ENCODE measurements at regions not wholly inside any gene's neighbourhood (a gene's known extent, or its start where the extent isn't known, plus 50 kb on each side); places are given as distances from the start of the nearest gene placed in this dataset.

DNA sequence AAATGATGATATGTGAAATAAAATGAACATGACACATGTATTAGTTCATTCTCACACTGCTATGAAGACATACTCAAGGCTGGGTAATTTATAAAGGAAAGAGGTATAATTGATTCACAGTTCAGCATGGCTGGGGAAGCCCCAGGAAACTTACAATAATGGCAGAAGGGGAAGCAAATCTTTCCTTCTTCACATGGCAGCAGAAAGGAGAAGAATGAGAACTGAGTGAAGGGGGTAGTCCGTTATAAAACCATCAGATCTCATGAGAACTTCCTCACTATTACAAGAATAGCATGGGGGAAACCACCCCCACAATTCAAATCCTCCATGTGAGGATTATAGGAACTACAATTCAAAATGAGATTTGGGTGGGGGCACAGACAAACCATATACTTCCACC, 243.9 kb upstream of the GYPA start:
- no peak overlapping the region for H3K4me3 ChIP-seq (ENCODE audit: low read length)
- CTCF ChIA-PET = no interaction called here
- intact Hi-C loops (cut with micrococcal nuclease) = no loop called here
- H3K9me3 ChIP-seq (ENCODE audit: control insufficient read depth in 2 of 3, low read length in 3 of 3) = no peaks in the 10 kb centered on the region
- H3K4me1 Mint-ChIP-seq = no peaks in the 10 kb centered on the region
- POLR2A ChIA-PET = no interaction called here
- H3K36me3 ChIP-seq (ENCODE audit: control insufficient read depth in 2 of 3, insufficient read depth in 3 of 3, low read length in 3 of 3) = no peaks in the 10 kb centered on the region
- H3K27ac ChIP-seq (ENCODE audit: low read depth, low read length) = no peak overlapping the region
- peaks cover 3 to 26% (median 11%) of the 10 kb centered on the region in 11 donors for H3K9me3 Mint-ChIP-seq
- no peak overlapping the region for H3K27ac Mint-ChIP-seq
- H3K27me3 Mint-ChIP-seq = peaks cover 0 to 2% (median 0%) of the 10 kb centered on the region in 5 donors
- no peak for ATAC-seq
- no peak for DNase-seq
- no peaks in the 10 kb centered on the region for H3K36me3 Mint-ChIP-seq
- no peaks in the 10 kb centered on the region for H3K4me1 ChIP-seq (ENCODE audit: control insufficient read depth in 2 of 2, insufficient read depth in 2 of 2, low read length in 2 of 2)
- no peaks in the 10 kb centered on the region for H3K27me3 ChIP-seq (ENCODE audit: control insufficient read depth in 2 of 2, insufficient read depth in 2 of 2, low read length in 2 of 2)
- no peak overlapping the region for H3K4me3 Mint-ChIP-seq

DNA sequence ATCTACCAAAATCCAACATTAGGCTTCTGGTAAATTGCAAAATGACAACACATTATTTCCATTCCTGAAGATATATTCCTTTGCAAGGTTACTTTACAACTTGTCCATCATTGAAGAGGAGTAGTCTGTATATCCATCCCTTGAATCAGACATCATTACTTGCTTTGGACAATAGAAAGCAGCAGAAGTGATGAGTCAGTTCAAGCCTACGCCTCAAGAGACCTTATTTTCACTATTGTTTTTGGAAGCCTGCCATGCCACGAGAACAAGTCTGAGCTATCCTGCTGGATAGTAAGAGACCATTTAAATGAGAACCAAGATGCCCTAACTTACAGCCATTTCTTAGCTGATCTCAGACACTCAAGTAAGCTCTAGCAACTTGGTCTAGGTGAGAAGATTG, 246.0 kb upstream of the HHIP start:
- ChIA-PET CTCF (no interaction called here), POLR2A (no interaction called here)
- ATAC-seq = no peak
- no peaks in the 10 kb centered on the region for H3K4me1 Mint-ChIP-seq
- no peaks in the 10 kb centered on the region for H3K4me1 ChIP-seq (ENCODE audit: control insufficient read depth in 2 of 2, insufficient read depth in 2 of 2, low read length in 2 of 2)
- H3K36me3 ChIP-seq (ENCODE audit: control insufficient read depth in 2 of 3, insufficient read depth in 3 of 3, low read length in 3 of 3) = no peaks in the 10 kb centered on the region
- no peaks in the 10 kb centered on the region for H3K27me3 Mint-ChIP-seq
- H3K36me3 Mint-ChIP-seq = no peaks in the 10 kb centered on the region
- no peak overlapping the region for H3K27ac Mint-ChIP-seq
- intact Hi-C loops (cut with micrococcal nuclease) = no loop called here
- H3K4me3 ChIP-seq (ENCODE audit: low read length) = no peak overlapping the region
- peaks cover 0 to 9% (median 4%) of the 10 kb centered on the region in 11 donors for H3K9me3 Mint-ChIP-seq
- H3K27me3 ChIP-seq (ENCODE audit: control insufficient read depth in 2 of 2, insufficient read depth in 2 of 2, low read length in 2 of 2) = no peaks in the 10 kb centered on the region
- no peak overlapping the region for H3K4me3 Mint-ChIP-seq
- H3K27ac ChIP-seq (ENCODE audit: low read depth, low read length) = no peak overlapping the region
- DNase-seq = no peak
- no peaks in the 10 kb centered on the region for H3K9me3 ChIP-seq (ENCODE audit: control insufficient read depth in 2 of 3, low read length in 3 of 3)

DNA sequence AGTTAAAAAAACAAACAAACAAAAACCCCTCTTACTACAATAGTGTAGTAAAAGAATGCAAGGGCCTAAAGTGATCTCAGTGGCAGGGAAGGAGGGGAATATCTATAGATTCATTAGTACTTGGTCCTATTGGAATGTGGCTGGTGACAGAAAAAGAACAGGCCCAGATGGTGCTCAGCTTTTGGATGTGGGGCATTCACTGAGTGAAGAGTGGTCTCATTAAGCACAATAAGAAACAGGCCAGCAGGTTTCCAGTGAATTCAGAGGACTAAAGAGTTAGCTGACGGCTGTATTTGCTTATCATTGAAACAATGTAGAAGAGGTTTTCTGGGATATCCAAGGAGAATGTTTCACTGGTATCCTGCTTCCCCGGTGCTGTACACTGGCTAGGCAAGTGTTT, 243.8 kb upstream of the HHIP start:
- CTCF ChIA-PET = no interaction called here
- H3K9me3 ChIP-seq (ENCODE audit: control insufficient read depth in 2 of 3, low read length in 3 of 3) = no peaks in the 10 kb centered on the region
- Mint-ChIP-seq H3K36me3 (no peaks in the 10 kb centered on the region), H3K4me3 (no peak overlapping the region), H3K27ac (no peak overlapping the region), H3K27me3 (no peaks in the 10 kb centered on the region), H3K9me3 (peaks cover 0 to 9% (median 2%) of the 10 kb centered on the region in 11 donors), H3K4me1 (no peaks in the 10 kb centered on the region)
- H3K27ac ChIP-seq (ENCODE audit: low read depth, low read length) = no peak overlapping the region
- no peaks in the 10 kb centered on the region for H3K4me1 ChIP-seq (ENCODE audit: control insufficient read depth in 2 of 2, insufficient read depth in 2 of 2, low read length in 2 of 2)
- POLR2A ChIA-PET = no interaction called here
- no peaks in the 10 kb centered on the region for H3K36me3 ChIP-seq (ENCODE audit: control insufficient read depth in 2 of 3, insufficient read depth in 3 of 3, low read length in 3 of 3)
- H3K27me3 ChIP-seq (ENCODE audit: control insufficient read depth in 2 of 2, insufficient read depth in 2 of 2, low read length in 2 of 2) = no peaks in the 10 kb centered on the region
- DNase-seq = no peak
- no peak for ATAC-seq
- intact Hi-C loops (cut with micrococcal nuclease) = no loop called here
- no peak overlapping the region for H3K4me3 ChIP-seq (ENCODE audit: low read length)

DNA sequence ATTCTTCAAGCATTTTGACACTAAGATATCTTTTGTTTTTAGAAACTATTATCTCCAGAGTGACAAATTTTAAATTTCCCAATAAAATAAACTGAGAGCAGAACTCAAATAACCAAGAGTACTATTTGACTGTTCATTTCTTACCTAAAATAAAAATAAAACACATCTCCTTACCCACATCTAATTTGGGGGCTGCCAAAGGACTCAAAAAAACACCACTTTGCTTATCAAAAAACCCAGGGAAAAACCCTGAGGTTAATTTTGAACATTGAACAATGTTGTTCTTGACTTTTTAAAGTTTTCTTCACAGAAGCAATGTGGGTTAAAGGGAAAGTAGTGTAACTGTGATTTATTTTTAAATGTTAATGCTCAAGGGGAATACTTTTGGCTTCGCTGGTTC, 243.0 kb upstream of the HHIP start:
- Histone ChIP-seq H3K27ac (ENCODE audit: low read depth, low read length) (no peak overlapping the region), H3K27me3 (ENCODE audit: control insufficient read depth in 2 of 2, insufficient read depth in 2 of 2, low read length in 2 of 2) (no peaks in the 10 kb centered on the region), H3K4me3 (ENCODE audit: low read length) (no peak overlapping the region), H3K36me3 (ENCODE audit: control insufficient read depth in 2 of 3, insufficient read depth in 3 of 3, low read length in 3 of 3) (no peaks in the 10 kb centered on the region), H3K9me3 (ENCODE audit: control insufficient read depth in 2 of 3, low read length in 3 of 3) (no peaks in the 10 kb centered on the region), H3K4me1 (ENCODE audit: control insufficient read depth in 2 of 2, insufficient read depth in 2 of 2, low read length in 2 of 2) (no peaks in the 10 kb centered on the region)
- intact Hi-C loops (cut with micrococcal nuclease) = no loop called here
- no peak overlapping the region for H3K4me3 Mint-ChIP-seq
- no peak for DNase-seq
- H3K27ac Mint-ChIP-seq = no peak overlapping the region
- H3K9me3 Mint-ChIP-seq = peaks cover 0 to 6% (median 2%) of the 10 kb centered on the region in 11 donors
- ATAC-seq = no peak
- no peaks in the 10 kb centered on the region for H3K36me3 Mint-ChIP-seq
- CTCF ChIA-PET = no interaction called here
- POLR2A ChIA-PET = no interaction called here
- no peaks in the 10 kb centered on the region for H3K4me1 Mint-ChIP-seq
- no peaks in the 10 kb centered on the region for H3K27me3 Mint-ChIP-seq

DNA sequence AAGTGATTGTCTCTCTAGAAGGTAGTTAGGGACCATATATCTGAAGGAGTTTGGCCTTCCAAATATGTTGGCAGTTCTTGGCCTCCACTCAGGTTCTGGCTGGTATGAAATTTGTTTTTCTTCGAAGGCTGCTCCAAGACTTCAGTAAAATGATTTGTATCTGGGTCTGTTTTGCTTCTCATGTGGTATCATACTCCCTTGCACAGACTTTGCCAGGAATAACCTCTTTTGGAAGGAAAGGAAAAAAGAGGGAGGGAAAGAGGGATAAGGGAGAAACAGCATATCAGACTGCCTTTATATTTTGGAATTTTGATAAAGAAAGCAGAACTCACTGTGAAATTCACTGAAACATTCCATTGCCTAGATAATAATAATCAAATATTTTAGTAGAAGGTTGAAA, 242.1 kb upstream of the HHIP start:
- Histone ChIP-seq H3K9me3 (ENCODE audit: control insufficient read depth in 2 of 3, low read length in 3 of 3) (no peaks in the 10 kb centered on the region), H3K4me1 (ENCODE audit: control insufficient read depth in 2 of 2, insufficient read depth in 2 of 2, low read length in 2 of 2) (no peaks in the 10 kb centered on the region), H3K36me3 (ENCODE audit: control insufficient read depth in 2 of 3, insufficient read depth in 3 of 3, low read length in 3 of 3) (no peaks in the 10 kb centered on the region), H3K27me3 (ENCODE audit: control insufficient read depth in 2 of 2, insufficient read depth in 2 of 2, low read length in 2 of 2) (no peaks in the 10 kb centered on the region), H3K27ac (ENCODE audit: low read depth, low read length) (no peak overlapping the region), H3K4me3 (ENCODE audit: low read length) (no peak overlapping the region)
- no peak for ATAC-seq
- no peak for DNase-seq
- Mint-ChIP-seq H3K4me3 (no peak overlapping the region), H3K27me3 (no peaks in the 10 kb centered on the region), H3K27ac (no peak overlapping the region), H3K9me3 (peaks cover 0 to 4% (median under 1%) of the 10 kb centered on the region in 11 donors), H3K36me3 (no peaks in the 10 kb centered on the region), H3K4me1 (no peaks in the 10 kb centered on the region)
- intact Hi-C loops (cut with micrococcal nuclease) = no loop called here
- ChIA-PET POLR2A (no interaction called here), CTCF (no interaction called here)

DNA sequence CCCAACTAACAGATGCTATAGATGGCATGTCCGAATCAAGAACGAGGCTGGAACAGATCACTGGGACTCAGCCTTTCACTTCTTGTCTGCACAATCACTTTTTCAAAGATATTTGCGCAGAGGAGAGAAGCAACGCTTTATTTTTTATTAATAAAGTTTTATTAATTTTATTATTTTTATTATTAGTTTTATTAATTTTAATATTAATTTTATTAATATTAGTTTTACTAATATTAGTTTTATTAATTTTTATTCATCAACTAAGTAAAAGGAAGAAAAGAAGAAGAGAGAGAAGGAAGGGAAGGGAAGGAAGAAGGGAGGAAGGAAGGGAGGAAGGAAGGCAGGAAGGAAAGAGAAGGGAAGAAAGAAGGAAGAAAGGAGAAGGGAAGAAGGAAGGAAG, 236.4 kb upstream of the HHIP start:
- H3K27me3 Mint-ChIP-seq = no peaks in the 10 kb centered on the region
- H3K27me3 ChIP-seq (ENCODE audit: control insufficient read depth in 2 of 2, insufficient read depth in 2 of 2, low read length in 2 of 2) = no peaks in the 10 kb centered on the region
- H3K4me3 ChIP-seq (ENCODE audit: low read length) = no peak overlapping the region
- no peaks in the 10 kb centered on the region for H3K4me1 Mint-ChIP-seq
- H3K9me3 ChIP-seq (ENCODE audit: control insufficient read depth in 2 of 3, low read length in 3 of 3) = no peaks in the 10 kb centered on the region
- DNase-seq = no peak
- H3K27ac Mint-ChIP-seq = no peak overlapping the region
- no peak overlapping the region for H3K27ac ChIP-seq (ENCODE audit: low read depth, low read length)
- H3K9me3 Mint-ChIP-seq = peaks cover 0 to 6% (median 0%) of the 10 kb centered on the region in 11 donors
- no peak overlapping the region for H3K4me3 Mint-ChIP-seq
- CTCF ChIA-PET = no interaction called here
- intact Hi-C loops (cut with micrococcal nuclease) = no loop called here
- POLR2A ChIA-PET = no interaction called here
- H3K36me3 Mint-ChIP-seq = no peaks in the 10 kb centered on the region
- no peak for ATAC-seq
- no peaks in the 10 kb centered on the region for H3K36me3 ChIP-seq (ENCODE audit: control insufficient read depth in 2 of 3, insufficient read depth in 3 of 3, low read length in 3 of 3)
- no peaks in the 10 kb centered on the region for H3K4me1 ChIP-seq (ENCODE audit: control insufficient read depth in 2 of 2, insufficient read depth in 2 of 2, low read length in 2 of 2)

DNA sequence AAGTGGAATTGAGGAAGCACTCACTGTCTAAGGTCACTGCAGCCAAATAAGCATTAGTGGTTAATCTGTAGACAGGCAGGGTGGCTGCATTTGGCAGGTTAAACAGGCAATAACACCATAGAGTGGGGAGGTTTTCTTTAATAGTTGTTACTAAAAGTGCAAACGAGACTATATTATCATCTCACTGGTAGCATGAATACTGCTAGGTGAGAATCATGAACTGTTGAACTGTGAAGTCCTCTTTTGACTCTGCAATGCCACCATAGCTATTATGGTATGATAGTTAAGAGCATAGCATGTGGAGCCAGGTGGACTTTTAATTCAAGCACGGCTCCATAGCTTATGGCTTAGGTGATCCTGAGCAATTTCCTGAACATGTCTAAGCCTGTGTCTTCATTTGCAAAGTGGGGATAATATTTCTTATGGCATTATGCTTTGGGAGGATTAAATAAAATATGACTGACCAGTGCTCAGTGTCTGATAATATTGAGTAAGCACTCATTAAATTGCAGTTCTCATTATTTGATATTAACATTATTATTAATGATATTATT, 235.6 kb upstream of the HHIP start:
- no peaks in the 10 kb centered on the region for H3K4me1 Mint-ChIP-seq
- no peaks in the 10 kb centered on the region for H3K27me3 ChIP-seq (ENCODE audit: control insufficient read depth in 2 of 2, insufficient read depth in 2 of 2, low read length in 2 of 2)
- ChIA-PET CTCF (no interaction called here), POLR2A (no interaction called here)
- H3K9me3 Mint-ChIP-seq = peaks cover 0 to 6% (median 0%) of the 10 kb centered on the region in 11 donors
- H3K27me3 Mint-ChIP-seq = no peaks in the 10 kb centered on the region
- no peaks in the 10 kb centered on the region for H3K4me1 ChIP-seq (ENCODE audit: control insufficient read depth in 2 of 2, insufficient read depth in 2 of 2, low read length in 2 of 2)
- no peak overlapping the region for H3K4me3 Mint-ChIP-seq
- H3K27ac ChIP-seq (ENCODE audit: low read depth, low read length) = no peak overlapping the region
- no peak overlapping the region for H3K27ac Mint-ChIP-seq
- ATAC-seq = no peak
- no peaks in the 10 kb centered on the region for H3K36me3 ChIP-seq (ENCODE audit: control insufficient read depth in 2 of 3, insufficient read depth in 3 of 3, low read length in 3 of 3)
- H3K9me3 ChIP-seq (ENCODE audit: control insufficient read depth in 2 of 3, low read length in 3 of 3) = no peaks in the 10 kb centered on the region
- intact Hi-C loops (cut with micrococcal nuclease) = no loop called here
- H3K4me3 ChIP-seq (ENCODE audit: low read length) = no peak overlapping the region
- no peaks in the 10 kb centered on the region for H3K36me3 Mint-ChIP-seq
- DNase-seq = no peak

All from naive thymus-derived CD4-positive, alpha-beta T cell (primary cell).